ENCODE measurements at regions not wholly inside any gene's neighbourhood (a gene's known extent, or its start where the extent isn't known, plus 50 kb on each side); places are given as distances from the start of the nearest gene placed in this dataset.

- Histone ChIP-seq H3K79me2 (ENCODE audit: control insufficient read depth, insufficient read depth, low read length) (no peaks in the 10 kb centered on the region), H3K27me3 (ENCODE audit: control insufficient read depth in 2 of 2, insufficient read depth in 2 of 2, low read length in 2 of 2) (no peaks in the 10 kb centered on the region; a peak in 1 of 5 replicates), H3K4me3 (no peak overlapping the region), H2AFZ (ENCODE audit: low read depth, low read length) (no peak overlapping the region), H3K9me3 (replicated peaks; ENCODE audit: control insufficient read depth, insufficient read depth, low read depth, low read length) (no peaks in the 10 kb centered on the region), H3K4me1 (replicated peaks in 1 of 2; ENCODE audit: control insufficient read depth in 2 of 2, insufficient read depth in 2 of 2, low read length in 2 of 2) (no peaks in the 10 kb centered on the region), H3K4me2 (ENCODE audit: insufficient read depth, low read length) (no peak overlapping the region), H3K9ac (ENCODE audit: insufficient read depth in 1 of 2, low read depth in 2 of 2, low read length in 2 of 2) (no peak overlapping the region), H3K9me1 (ENCODE audit: control insufficient read depth, insufficient read depth, low read length) (no peaks in the 10 kb centered on the region), H3K27ac (ENCODE audit: extremely low read depth, low read depth, low read length) (no peak overlapping the region), H3K36me3 (ENCODE audit: control insufficient read depth, insufficient read depth, low read length) (no peaks in the 10 kb centered on the region), H4K20me1 (replicated peaks; ENCODE audit: control insufficient read depth, insufficient read depth, low read length) (no peaks in the 10 kb centered on the region)
- BruUV-seq (replicated peaks), result no TSS peak
- TF ChIP-seq CSDE1 (IDR thresholded peaks at IDR 0.05) (no peak), MEIS2 (IDR thresholded peaks at IDR 0.05; ENCODE audit: partially characterized antibody) (no peak), E2F1 (CRISPR knock-in tag; IDR thresholded peaks at IDR 0.05) (no peak), TCF7L2 (IDR thresholded peaks at IDR 0.05; ENCODE audit: low read depth, low read length) (no peak), THRAP3 (IDR thresholded peaks at IDR 0.05; ENCODE audit: borderline replicate concordance) (no peak)
- ATAC-seq (no peak), FAIRE-seq (no peak), DNase-seq (ENCODE audit: extremely low read depth in 1 of 4, low spot score in 3 of 4) (no peak)
- intact Hi-C loops (cut with micrococcal nuclease), result loop anchor here (5.0 kb wide), 2 partner anchors 687 to 797 kb away; no protein-coding TSS in a partner anchor
- 0% methylated on average over 1 of the region's 1 CpG for WGBS (ENCODE audit: insufficient coverage, low coverage, missing lambda C conversion rate)
- POLR2A ChIA-PET, result no interaction called here
- CTCF ChIA-PET (ENCODE audit: low intra/inter-chr PET ratio), result no interaction called here
- in situ Hi-C loops (cut with MboI), result no loop called here
Measured at GRCh38 chr10:28243923-28244322, 58.9 kb downstream of the MPP7 start.
